ENCODE measurements at regions not wholly inside any gene's neighbourhood (a gene's known extent, or its start where the extent isn't known, plus 50 kb on each side); places are given as distances from the start of the nearest gene placed in this dataset.

DNA sequence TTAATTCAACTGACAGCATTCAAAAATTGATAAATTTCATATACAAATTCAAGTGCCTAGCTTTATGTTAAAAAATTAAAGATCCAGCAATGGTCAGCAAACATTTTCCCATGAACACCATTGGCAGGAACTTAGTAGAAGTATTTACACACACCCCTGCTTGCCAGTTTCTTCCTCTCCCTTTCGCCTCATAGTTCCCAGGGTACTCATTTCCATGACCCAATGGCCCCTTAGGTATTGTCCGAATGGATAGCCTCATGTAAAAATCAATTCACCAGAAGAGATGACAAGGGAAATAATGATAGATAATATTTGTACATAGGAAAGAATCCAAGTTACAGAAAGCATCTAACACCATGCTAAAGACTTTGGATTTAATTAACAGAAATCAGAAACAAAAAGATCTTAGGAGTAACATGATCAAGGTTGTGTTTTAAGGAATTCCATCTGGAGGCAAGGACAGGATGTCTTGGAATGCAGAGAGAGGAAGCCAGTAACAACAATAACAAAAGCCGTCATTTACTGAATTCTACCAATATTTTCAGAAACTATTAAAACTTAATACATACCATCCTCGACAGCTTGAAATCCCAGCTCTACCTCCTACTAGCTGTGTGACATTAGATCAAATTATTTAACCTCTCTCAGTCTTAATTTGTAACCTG is 423.0 kb downstream of the IRS1 start:
- in situ Hi-C loops (cut with MboI; ENCODE audit: low pct_unique_long_range_greater_than_20kb, low sequenced_read_pairs) = no loop called here

DNA sequence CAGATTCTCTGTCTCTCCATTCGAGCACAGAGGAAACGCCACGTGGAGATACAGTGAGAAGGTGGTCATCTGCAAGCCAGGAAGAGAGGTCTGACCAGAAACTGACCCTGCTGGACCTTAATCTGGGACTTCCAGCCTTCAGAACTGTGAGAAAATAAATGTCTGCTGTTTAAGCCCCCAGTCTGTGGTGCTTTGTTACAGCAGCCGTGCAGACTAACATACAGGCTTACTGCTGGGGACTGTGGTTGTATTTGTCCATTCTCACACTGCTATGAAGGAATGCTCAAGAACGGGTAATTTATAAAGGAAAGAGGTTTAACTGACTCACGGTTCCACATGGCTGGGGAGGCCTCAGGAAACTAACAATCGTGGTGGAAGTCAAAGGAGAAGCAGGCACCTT is 432.7 kb downstream of the IRS1 start:
- in situ Hi-C loops (cut with MboI; ENCODE audit: low pct_unique_long_range_greater_than_20kb, low sequenced_read_pairs) = no loop called here
- no peak for DNase-seq

More for the DNA sequence above, 423.0 kb downstream of the IRS1 start:
- DNase-seq = no peak

DNA sequence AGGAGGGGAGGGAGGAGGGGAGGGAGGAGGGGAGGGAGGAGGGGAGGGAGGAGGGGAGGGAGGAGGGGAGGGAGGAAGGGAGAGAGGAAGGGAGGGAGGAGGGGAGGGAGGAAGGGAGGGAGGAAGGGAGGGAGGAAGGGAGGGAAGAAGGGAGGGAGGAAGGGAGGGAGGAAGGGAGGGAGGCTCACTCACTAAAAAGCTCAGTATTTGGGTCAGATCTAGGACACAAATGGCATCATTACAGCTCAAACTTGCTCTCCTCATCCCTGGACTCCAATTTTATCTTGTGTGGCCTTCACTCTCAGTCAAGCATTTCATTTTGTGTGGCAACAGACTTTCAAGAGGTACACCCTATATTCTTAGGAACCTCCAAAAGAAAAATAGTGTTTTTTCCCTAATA is 435.4 kb downstream of the IRS1 start:
- in situ Hi-C loops (cut with MboI; ENCODE audit: low pct_unique_long_range_greater_than_20kb, low sequenced_read_pairs) = no loop called here
- no peak for DNase-seq

DNA sequence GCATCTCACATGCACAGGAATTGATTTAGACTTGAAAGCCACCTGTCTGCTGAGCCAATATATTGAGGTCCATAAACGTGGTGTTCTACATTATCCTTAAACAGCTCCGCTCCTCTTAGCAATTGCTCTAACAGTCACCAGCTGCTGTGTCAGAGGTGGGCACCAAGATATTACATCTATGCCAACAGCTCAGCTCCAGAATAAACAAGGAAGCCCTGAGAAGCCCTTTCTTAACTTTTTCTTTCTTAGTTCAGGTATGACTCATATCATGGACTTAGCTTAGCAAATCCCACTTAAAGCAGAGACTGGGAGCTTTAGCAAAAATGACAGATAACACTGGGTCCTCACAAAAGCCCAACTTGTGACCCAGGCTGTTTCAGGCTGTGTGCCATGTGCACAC is 436.6 kb downstream of the IRS1 start:
- DNase-seq = no peak
- in situ Hi-C loops (cut with MboI; ENCODE audit: low pct_unique_long_range_greater_than_20kb, low sequenced_read_pairs) = no loop called here

DNA sequence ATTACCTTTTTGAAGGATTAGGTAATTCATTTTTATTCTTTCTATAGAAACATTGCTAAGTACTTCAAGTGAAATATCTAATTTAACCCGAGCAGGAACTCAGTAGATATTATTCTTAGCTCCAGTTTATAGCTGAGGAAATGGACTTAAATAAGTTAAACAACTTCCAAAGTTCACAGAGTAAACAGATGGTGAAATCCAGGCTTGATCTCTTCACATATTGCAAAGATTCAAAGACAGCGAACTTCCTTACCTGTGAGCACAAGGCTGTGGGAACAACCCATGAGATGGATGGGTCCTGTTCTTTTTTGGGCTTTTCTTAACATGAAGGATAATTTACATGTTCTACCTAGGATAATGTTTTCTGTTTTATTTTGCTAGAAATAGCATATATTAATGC is 439.0 kb downstream of the IRS1 start:
- in situ Hi-C loops (cut with MboI; ENCODE audit: low pct_unique_long_range_greater_than_20kb, low sequenced_read_pairs) = no loop called here
- DNase-seq = no peak

DNA sequence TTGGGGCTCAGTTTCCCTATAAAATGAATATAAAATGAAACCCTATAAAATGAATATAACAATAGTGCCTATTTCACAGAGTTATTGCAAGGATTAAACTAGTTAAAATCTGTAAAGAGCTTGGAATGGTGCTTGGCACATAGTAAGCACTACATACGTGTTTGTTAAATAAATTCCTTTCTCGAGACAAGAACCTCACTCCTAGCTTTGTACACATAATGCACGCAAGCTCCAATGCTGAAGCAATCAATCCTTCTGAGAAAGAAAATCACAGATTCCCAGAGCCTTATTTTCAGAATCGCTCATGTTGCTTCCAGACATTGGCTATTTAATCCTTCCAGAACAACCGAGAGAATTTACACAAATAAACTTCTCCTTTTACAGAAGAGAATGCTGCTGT is 440.9 kb downstream of the IRS1 start:
- DNase-seq = no peak
- in situ Hi-C loops (cut with MboI; ENCODE audit: low pct_unique_long_range_greater_than_20kb, low sequenced_read_pairs) = no loop called here

DNA sequence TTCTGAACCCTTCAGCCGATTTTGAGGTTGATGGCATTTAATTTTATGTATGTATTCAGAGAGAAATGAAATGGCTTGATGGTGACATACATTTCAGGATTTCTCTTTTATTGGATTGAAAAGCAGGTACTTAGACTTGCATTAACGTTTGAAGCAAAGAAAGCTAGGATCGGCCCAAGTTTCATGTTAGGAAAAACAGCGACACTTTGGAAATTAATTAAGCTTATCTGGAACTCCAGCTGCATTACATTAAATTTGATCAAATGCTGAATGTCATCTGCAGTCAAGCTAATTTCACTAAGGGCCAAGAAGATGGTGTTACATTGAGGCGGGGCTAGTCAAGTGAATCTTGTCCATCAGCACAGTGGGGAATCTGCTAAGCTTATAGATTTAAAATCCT is 441.8 kb downstream of the IRS1 start:
- in situ Hi-C loops (cut with MboI; ENCODE audit: low pct_unique_long_range_greater_than_20kb, low sequenced_read_pairs) = no loop called here
- no peak for DNase-seq

DNA sequence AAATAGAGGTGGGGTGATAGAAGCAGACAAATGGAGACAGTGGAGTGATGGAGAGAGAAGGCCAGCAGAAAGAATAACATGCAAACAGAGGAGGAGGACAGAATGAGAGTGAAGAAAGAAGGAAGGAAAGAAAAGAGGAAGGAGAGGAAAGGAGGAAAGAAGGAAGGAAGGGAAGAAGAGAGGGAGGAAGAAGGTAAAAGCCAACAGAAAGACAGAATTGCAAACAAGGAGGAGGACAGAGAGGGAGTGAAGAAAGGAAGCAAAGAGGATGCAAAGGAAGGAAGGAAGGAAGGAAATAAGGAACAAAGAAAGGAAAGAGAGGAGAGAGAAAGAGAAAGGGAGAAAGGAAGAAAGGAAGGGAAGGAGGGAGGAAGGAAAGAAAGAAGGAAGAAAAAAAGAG is 444.0 kb downstream of the IRS1 start:
- no peak for DNase-seq

DNA sequence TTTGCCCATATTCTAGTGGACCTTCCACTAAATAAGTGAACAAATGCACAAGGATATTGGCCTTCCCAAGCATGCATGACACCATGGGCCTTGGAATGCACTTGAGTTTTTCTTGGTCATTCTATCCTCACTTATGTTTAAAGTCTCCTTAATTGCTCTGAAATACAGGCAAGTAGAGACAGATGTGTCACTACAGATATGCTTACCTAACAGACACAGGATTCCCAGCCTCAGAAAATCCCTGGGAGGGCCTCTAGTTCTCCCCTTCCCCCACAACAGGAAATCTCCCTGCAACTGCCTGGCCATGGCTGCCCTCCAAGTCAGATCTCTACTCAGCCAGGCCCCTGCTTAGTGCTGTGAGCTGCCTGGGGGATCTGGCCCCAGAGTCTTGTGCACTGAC is 445.2 kb downstream of the IRS1 start:
- in situ Hi-C loops (cut with MboI; ENCODE audit: low pct_unique_long_range_greater_than_20kb, low sequenced_read_pairs) = no loop called here
- DNase-seq = no peak

More for the DNA sequence above, 444.0 kb downstream of the IRS1 start:
- in situ Hi-C loops (cut with MboI; ENCODE audit: low pct_unique_long_range_greater_than_20kb, low sequenced_read_pairs) = no loop called here

DNA sequence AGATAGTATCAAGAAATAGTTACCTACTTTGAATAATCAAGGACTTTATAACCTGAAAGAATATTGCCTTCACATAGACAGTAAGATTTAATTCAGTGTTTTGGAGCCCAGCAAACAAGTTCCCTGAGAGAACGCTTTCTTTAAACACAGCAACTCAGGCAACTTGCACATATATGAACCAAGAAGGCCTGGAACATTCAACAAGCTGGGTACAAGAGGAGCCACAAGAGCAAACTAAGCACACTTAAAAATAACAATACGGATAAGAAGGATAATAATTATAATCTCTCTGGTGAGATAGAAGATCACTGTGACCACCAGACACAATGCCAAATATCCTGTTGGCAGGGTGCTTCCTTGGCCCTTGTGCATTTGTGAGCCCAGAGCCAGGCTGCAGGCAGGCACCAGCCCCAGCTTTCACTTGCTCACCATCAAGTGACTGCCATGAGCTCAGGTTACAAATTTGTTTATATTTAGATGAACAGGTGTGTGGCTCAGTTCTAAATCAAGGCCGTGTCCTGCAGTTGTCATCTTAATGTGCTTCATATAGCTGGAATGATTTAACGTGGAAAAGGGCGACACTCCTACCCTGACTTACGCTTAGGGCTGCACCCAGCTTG is 446.6 kb downstream of the IRS1 start:
- DNase-seq = no peak
- in situ Hi-C loops (cut with MboI; ENCODE audit: low pct_unique_long_range_greater_than_20kb, low sequenced_read_pairs) = no loop called here

DNA sequence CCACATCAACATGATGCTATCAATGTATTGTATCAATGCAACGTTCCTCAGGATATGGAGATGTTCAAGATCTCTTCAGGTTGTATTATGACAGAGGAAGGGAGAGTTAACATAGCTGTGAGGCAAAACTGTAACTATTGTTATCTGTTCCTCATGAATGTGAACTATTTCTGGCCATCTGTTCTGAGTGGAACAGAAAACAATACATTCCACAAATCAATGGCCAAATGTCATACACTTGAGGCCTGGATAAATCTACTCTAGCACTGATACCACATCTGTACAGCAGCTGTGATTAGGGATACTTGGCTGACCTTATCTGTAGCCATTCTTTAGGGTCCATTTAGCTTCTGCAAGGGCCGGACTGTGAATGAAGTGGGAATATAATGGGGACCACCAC is 447.9 kb downstream of the IRS1 start:
- DNase-seq = no peak
- in situ Hi-C loops (cut with MboI; ENCODE audit: low pct_unique_long_range_greater_than_20kb, low sequenced_read_pairs) = no loop called here

DNA sequence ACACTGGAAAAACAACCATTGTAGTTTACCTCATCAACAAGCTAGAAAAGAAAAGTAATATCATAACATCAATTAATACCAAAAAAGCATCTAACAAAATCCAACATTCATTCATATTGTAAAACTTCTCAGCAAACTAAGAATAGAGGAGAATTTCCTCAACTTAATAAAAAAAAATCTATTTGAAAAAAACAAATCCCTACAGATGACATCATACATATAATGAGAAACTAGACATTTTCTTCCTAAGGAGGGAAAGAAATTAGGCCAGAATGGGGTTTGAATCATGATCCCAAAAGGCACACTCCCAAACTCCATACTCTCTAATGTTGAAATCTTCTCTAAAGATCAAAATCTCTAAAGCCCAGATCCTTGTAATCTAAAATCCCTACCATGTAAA is 460.0 kb downstream of the IRS1 start:
- DNase-seq = no peak
- in situ Hi-C loops (cut with MboI; ENCODE audit: low pct_unique_long_range_greater_than_20kb, low sequenced_read_pairs) = no loop called here

DNA sequence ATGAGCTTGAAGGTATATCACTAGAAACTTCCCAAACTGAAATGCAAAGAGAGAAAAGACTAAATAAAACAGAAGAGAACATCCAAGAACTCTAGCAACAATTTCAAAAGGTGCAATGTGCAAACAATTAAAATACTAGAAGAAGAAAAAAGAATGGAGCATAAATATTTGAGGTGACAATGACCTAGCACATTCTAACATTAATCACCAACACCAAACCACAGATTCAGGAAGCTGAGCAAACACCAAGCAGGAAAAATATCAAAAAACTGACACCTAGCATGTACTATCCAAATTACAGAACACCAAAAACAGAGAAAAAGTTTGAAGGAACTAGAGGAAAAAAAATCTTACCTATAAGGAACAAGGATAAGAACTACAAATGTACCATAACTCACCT is 460.8 kb downstream of the IRS1 start:
- DNase-seq = no peak
- in situ Hi-C loops (cut with MboI; ENCODE audit: low pct_unique_long_range_greater_than_20kb, low sequenced_read_pairs) = no loop called here

DNA sequence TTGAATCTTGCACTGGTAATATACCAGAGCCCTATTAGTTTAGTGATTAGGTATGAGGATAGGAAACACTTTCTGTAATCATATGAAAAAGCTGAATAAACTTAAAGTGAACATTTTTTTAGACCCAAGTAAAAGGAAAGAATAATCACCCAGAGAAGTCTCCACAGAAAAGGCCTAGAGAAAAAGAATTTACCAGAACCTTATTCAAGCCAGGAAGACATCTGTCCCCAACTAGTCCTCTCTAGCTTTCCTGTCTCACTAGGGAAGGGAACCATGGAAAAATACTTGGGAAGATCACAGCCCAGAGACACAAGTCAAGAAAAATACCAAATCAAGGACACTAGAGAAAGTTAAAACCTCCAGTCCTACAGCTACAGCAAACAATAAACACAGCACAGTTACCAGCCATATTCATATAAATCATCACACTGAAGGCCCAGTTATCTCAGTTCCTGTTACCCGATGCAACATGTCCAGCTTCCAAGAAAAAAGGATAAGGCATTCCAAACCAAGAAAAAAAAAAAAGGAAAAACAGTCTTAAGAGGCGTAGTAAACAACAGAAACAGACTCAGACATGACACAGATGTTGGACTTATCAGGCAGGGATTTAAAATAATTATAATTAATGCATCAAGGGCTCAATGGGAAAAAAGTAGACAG is 461.5 kb downstream of the IRS1 start:
- no peak for DNase-seq

DNA sequence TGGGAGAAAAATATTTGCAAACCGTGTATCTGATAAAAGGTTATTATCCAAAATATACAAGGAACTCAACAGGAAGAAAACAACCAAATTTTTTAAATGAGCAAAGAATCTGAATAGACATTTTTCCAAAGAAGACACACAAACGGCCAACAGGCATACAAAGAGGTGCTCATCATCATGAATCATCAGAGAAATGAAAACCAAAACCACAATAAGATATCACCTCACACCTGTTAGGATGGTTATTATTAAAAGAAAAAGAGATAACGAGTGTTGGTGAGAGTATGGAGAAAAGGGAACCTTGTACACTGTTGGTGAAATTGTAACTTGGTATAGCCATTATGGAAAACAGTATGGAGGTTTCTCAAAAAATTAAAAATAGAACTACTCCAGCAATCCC is 463.3 kb downstream of the IRS1 start:
- in situ Hi-C loops (cut with MboI; ENCODE audit: low pct_unique_long_range_greater_than_20kb, low sequenced_read_pairs) = no loop called here
- no peak for DNase-seq

More for the DNA sequence above, 461.5 kb downstream of the IRS1 start:
- in situ Hi-C loops (cut with MboI; ENCODE audit: low pct_unique_long_range_greater_than_20kb, low sequenced_read_pairs) = no loop called here

DNA sequence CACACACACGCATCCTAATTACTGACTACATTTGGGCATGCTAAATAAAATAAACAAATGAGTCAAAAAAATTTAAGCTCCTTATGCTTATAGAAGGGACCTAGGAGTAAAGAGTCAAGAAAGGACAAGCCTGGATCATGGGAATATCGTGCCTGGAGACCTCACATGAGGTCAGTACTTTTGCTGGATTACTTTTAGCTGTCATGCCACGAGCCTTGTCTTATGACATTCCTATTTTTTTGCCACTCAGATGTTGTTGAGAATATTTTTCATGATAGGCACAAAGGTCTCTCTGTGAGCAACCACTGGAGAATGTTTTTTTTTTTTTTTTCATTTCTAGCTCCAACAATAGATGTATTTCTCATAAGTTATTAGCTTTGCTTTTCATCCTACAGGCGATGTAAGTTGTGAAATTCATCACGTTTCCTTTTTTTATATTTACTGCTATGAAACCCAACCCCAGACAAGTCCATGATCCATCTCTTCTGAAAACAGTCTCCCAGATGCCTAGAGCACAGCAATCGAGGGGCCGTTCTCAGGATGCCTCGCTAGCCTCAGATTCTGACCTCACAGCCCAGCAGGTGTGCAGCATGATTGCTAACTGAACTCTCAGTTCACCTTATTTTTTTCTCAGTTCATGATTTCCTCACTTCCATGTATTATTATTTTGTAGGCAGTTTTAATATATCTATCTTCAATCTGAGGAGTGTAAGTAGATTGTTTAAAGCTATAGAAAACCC is 464.5 kb downstream of the IRS1 start:
- in situ Hi-C loops (cut with MboI; ENCODE audit: low pct_unique_long_range_greater_than_20kb, low sequenced_read_pairs) = no loop called here

DNA sequence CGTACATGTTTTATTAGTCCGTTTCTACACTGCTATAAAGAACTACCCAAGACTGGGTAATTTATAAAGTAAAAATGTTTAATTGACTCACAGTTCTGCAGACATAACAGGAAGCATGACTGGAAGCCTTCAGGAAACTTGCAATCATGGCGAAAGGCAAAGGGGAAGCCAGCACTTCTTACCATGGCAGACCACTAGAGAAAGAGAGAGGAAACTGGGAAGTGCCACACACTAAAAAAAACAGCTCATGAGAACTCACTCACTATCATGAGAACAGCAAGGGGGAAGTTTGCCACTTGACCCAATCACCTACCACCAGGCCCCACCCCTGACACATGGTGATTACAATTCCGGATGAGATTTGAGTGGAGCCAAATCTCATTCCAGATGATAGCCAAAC is 466.2 kb downstream of the IRS1 start:
- peak; percentile 32 for DNase-seq
- in situ Hi-C loops (cut with MboI; ENCODE audit: low pct_unique_long_range_greater_than_20kb, low sequenced_read_pairs) = no loop called here

More for the DNA sequence above, 464.5 kb downstream of the IRS1 start:
- no peak for DNase-seq

DNA sequence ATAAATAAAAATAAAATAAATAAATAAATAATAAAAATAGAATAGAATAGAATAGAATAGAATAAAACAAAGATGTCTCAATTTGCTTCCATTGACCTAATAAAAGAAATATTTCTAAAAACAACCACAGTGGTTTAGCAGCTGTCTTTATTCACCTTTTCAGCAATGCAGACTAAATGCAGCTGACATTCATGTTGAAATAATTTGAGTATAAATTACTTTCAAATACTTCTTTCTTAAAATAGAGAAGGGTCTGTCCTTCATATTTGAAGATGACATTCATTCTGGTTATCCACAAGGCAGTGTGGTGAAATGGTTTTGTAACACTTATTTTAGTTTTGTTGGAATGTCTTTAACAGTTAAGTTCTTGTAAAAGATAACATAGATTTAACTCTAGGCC is 469.4 kb downstream of the IRS1 start:
- no peak for DNase-seq
- in situ Hi-C loops (cut with MboI; ENCODE audit: low pct_unique_long_range_greater_than_20kb, low sequenced_read_pairs) = no loop called here

DNA sequence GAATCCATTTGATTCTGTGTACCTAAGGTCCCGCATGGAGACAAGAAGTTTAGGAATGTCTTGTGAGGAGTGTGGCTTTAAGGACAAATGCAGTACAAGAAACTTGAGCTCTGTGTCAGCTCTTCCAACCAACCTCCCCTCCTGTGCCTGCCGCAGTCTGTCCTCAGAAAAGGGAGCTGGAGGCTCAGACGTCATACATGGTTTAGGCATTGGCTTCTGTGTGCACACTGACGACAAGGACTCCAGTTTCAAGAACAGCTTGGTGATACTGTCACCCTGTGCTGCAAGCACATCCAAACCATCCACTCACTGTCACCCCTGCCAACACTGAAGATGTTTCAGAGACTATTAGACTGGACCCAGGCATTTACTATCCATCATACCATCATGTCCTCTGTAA is 470.4 kb downstream of the IRS1 start:
- DNase-seq = no peak
- in situ Hi-C loops (cut with MboI; ENCODE audit: low pct_unique_long_range_greater_than_20kb, low sequenced_read_pairs) = no loop called here

DNA sequence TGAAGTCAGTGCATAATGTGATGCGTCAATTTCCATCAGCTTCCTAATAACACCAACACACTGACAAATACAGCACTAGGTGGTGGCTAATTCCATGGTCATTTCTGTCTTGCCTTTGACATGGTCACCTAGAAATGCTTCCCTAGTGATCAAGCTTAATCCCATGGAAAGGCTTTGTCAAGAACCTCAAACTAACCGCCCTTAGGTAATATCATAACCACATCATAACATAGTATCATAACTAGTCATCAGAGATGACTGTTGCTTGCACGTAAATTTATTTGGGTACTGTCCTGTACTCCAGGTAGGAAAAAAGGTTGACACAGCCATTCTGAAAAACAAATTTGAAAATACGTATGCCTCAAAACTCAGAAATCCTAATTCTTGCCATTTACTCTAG is 471.8 kb downstream of the IRS1 start:
- DNase-seq = no peak
- in situ Hi-C loops (cut with MboI; ENCODE audit: low pct_unique_long_range_greater_than_20kb, low sequenced_read_pairs) = no loop called here
